OCI-LY7 (cell line): ENCODE measurements at regions not wholly inside any gene's neighbourhood (a gene's known extent, or its start where the extent isn't known, plus 50 kb on each side); places are given as distances from the start of the nearest gene placed in this dataset.

ENCODE experiments used
- BruUV-seq: library from RNA; stranded (reverse); fragments of 400-500 nt; replicated peaks from 2 replicates; lab custom pipeline; 2021; lab: Mats Ljungman, UMichigan
- CTCF ChIA-PET: fragments of 300-600 bp; sonication (Branson Sonifier 250); formaldehyde crosslinking; loops from one replicate; lab custom pipeline; 2022; ENCODE audit warnings: antibody characterized with exemption; ENCODE audit not compliant: unreplicated experiment; lab: Charles Lee
- POLR2A ChIA-PET: fragments of 300-600 bp; sonication (Branson Sonifier 250); formaldehyde crosslinking; loops from one replicate; lab custom pipeline; 2022; ENCODE audit warnings: antibody characterized with exemption; lab: Charles Lee
- DNase-seq: peaks from one replicate; pipeline ENCODE4 v3.0.0-alpha.2; 2015; ENCODE audit warnings: low spot score
- H2AFZ ChIP-seq: fragments of 200-600 bp; sonication (generic), shearing (Covaris generic); 2 replicates; pipeline ENCODE4 v1.6.1; 2014; ENCODE audit warnings: mild to moderate bottlenecking, antibody characterized with exemption, low read length, moderate library complexity
- H3K27ac ChIP-seq: fragments of 200-600 bp; sonication (generic); 2 replicates; pipeline ENCODE4 v1.5.1; 2014; ENCODE audit warnings: mixed run types, low read depth, mild to moderate bottlenecking, moderate library complexity, low read length, inconsistent platforms; ENCODE audit not compliant: poor library complexity, severe bottlenecking
- H3K36me3 ChIP-seq: fragments of 200-600 bp; sonication (generic); 2 replicates; pipeline ENCODE4 v1.6.1; 2014; ENCODE audit warnings: mild to moderate bottlenecking, antibody characterized with exemption, low read length, moderate library complexity, mixed read lengths; ENCODE audit not compliant: insufficient read depth
- H3K4me1 ChIP-seq: fragments of 200-600 bp; sonication (generic); 2 replicates; pipeline ENCODE4 v1.5.1; 2014; ENCODE audit warnings: mild to moderate bottlenecking, low read length; ENCODE audit not compliant: insufficient read depth, poor library complexity, severe bottlenecking
- H3K4me2 ChIP-seq: fragments of 200-600 bp; sonication (generic); 2 replicates; pipeline ENCODE4 v1.6.1; 2014; ENCODE audit warnings: mild to moderate bottlenecking, low read length
- H3K4me3 ChIP-seq: fragments of 200-600 bp; sonication (generic); 2 replicates; pipeline ENCODE4 v1.5.1; 2014; ENCODE audit warnings: mild to moderate bottlenecking, low read depth, low read length; ENCODE audit not compliant: poor library complexity, severe bottlenecking
- H3K79me2 ChIP-seq: fragments of 200-600 bp; sonication (generic); 2 replicates; pipeline ENCODE4 v1.6.1; 2016; ENCODE audit warnings: low read depth, mild to moderate bottlenecking, low read length, moderate library complexity, mixed read lengths; ENCODE audit not compliant: insufficient read depth
- H3K9me2 ChIP-seq: fragments of 200-600 bp; sonication (generic); 2 replicates; pipeline ENCODE4 v1.6.1; 2016; ENCODE audit warnings: mild to moderate bottlenecking, low read length, mixed read lengths; ENCODE audit not compliant: insufficient read depth
- H3K9me3 ChIP-seq: fragments of 200-600 bp; sonication (generic); 2 replicates; pipeline ENCODE4 v1.6.1; 2014; ENCODE audit warnings: mild to moderate bottlenecking, mixed run types, low read length, mixed read lengths
- H4K20me1 ChIP-seq: fragments of 200-600 bp; sonication (generic); 2 replicates; pipeline ENCODE4 v1.6.1; 2014; ENCODE audit warnings: mild to moderate bottlenecking, antibody characterized with exemption, low read length, moderate library complexity, mixed read lengths; ENCODE audit not compliant: insufficient read depth
- CTCF ChIP-seq: fragments of 200-600 bp; sonication (generic); conservative IDR thresholded peaks from 2 replicates; pipeline ENCODE4 v1.5.1; 2014; ENCODE audit warnings: mild to moderate bottlenecking, antibody characterized with exemption, low read length, moderate library complexity, mixed read lengths
- EZH2phosphoT487 ChIP-seq: fragments of 200-600 bp; sonication (generic); IDR thresholded peaks from 2 replicates; pipeline ENCODE4 v1.6.1; 2018; ENCODE audit warnings: low read depth, borderline replicate concordance, mild to moderate bottlenecking, mixed run types, antibody characterized with exemption, low read length, moderate library complexity, mixed read lengths
- intact Hi-C: fragments of 100-400 bp; cut with micrococcal nuclease; formaldehyde crosslinking; loops from one replicate; pipeline ENCODE4 v1.10.0; 2022; ENCODE audit not compliant: unreplicated experiment

GRCh38 chr1:222886878-222887351, 72.1 kb downstream of the DISP1 start:
- no peaks in the 10 kb centered on the region for H4K20me1 ChIP-seq
- no peak overlapping the region for H3K4me2 ChIP-seq
- TF ChIP-seq EZH2phosphoT487 (no peak), CTCF (no peak)
- H3K9me2 ChIP-seq: no peaks in the 10 kb centered on the region
- no peak for DNase-seq
- CTCF ChIA-PET: no interaction called here
- no peaks in the 10 kb centered on the region for H3K4me1 ChIP-seq
- intact Hi-C loops: no loop called here
- no peak overlapping the region for H3K4me3 ChIP-seq
- no peaks in the 10 kb centered on the region for H3K79me2 ChIP-seq
- POLR2A ChIA-PET: no interaction called here
- H3K9me3 ChIP-seq: no peaks in the 10 kb centered on the region
- H3K36me3 ChIP-seq: no peaks in the 10 kb centered on the region
- no TSS peak for BruUV-seq
- no peak overlapping the region for H2AFZ ChIP-seq
- no peak overlapping the region for H3K27ac ChIP-seq

GRCh38 chr1:222889440-222889839, 74.6 kb downstream of the DISP1 start:
- intact Hi-C loops: no loop called here
- Histone ChIP-seq H3K79me2 (no peaks in the 10 kb centered on the region), H4K20me1 (no peaks in the 10 kb centered on the region), H3K4me3 (no peak overlapping the region), H3K9me3 (no peaks in the 10 kb centered on the region), H3K4me2 (no peak overlapping the region), H3K36me3 (no peaks in the 10 kb centered on the region), H3K9me2 (no peaks in the 10 kb centered on the region), H2AFZ (no peak overlapping the region), H3K27ac (no peak overlapping the region), H3K4me1 (no peaks in the 10 kb centered on the region)
- TF ChIP-seq CTCF: no peak
- TF ChIP-seq EZH2phosphoT487: no peak
- CTCF ChIA-PET: no interaction called here
- BruUV-seq: no TSS peak
- no peak for DNase-seq
- POLR2A ChIA-PET: interaction anchor here (1.1 kb wide), 1 partner anchor 9 kb away, joined by 3 read pairs; no protein-coding TSS in a partner anchor

GRCh38 chr1:222890716-222891115, 75.9 kb downstream of the DISP1 start:
- no peak overlapping the region for H3K27ac ChIP-seq
- no peaks in the 10 kb centered on the region for H3K36me3 ChIP-seq
- intact Hi-C loops: no loop called here
- H3K4me2 ChIP-seq: no peak overlapping the region
- BruUV-seq: no TSS peak
- H2AFZ ChIP-seq: no peak overlapping the region
- ChIA-PET CTCF (no interaction called here), POLR2A (interaction anchor here (1.7 kb wide), 1 partner anchor 12 kb away, joined by 4 read pairs; no protein-coding TSS in a partner anchor)
- no peak for DNase-seq
- H3K4me3 ChIP-seq: no peak overlapping the region
- no peaks in the 10 kb centered on the region for H3K9me3 ChIP-seq
- H3K9me2 ChIP-seq: no peaks in the 10 kb centered on the region
- no peak for TF ChIP-seq CTCF
- TF ChIP-seq EZH2phosphoT487: no peak
- H4K20me1 ChIP-seq: no peaks in the 10 kb centered on the region
- no peaks in the 10 kb centered on the region for H3K4me1 ChIP-seq
- H3K79me2 ChIP-seq: no peaks in the 10 kb centered on the region
